ENCODE measurements at regions not wholly inside any gene's neighbourhood (a gene's known extent, or its start where the extent isn't known, plus 50 kb on each side); places are given as distances from the start of the nearest gene placed in this dataset.

DNA sequence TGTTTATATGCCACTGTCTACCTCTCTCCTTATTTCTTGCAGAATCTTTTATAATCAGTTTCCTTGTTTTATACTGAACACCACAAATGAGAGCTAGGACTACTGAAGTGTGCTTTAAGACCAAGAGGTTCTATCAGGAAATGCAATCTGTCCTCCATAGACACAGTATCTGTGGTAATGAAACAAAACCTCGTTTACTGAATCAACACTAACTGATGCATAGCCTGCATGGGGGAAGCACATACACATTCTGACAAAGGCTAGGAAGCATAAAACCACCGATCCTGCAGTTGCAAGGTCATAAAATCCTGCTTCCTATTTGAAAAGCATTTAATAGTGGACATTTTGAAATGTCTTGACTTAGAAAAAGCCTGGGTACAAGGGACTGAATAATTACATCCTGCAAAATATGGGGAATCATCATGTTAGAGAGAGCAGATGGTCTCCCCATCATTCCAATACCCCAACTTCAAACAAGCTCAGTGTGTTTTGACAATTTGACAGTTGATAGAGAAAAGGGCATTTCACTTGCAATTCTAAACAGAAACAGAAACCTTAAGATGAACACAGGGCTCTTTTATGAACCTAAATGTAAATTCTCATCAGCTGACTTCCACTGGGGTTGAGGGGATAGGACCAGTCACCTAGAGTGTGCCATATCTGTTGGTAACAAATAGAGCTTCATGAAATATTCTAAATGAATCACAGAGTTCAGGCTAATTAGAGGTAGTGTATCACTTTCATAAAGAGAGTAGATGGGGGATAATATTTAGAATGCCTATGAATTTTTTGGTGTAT, 1845.6 kb upstream of the PIK3C3 start:
- Histone ChIP-seq H3K36me3 (ENCODE audit: control insufficient read depth, insufficient read depth, low read length) (no peaks in the 10 kb centered on the region), H3K27ac (ENCODE audit: insufficient read depth, low read length, poor library complexity, severe bottlenecking) (no peak overlapping the region), H3K27me3 (replicated peaks; ENCODE audit: control insufficient read depth, insufficient read depth, low read length, poor library complexity, severe bottlenecking) (no peaks in the 10 kb centered on the region), H3K4me1 (ENCODE audit: control insufficient read depth, insufficient read depth, low read length, poor library complexity, severe bottlenecking) (no peaks in the 10 kb centered on the region), H3K9me3 (ENCODE audit: control insufficient read depth, low read length) (no peaks in the 10 kb centered on the region), H3K4me3 (ENCODE audit: insufficient read depth, low read depth, low read length, poor library complexity, severe bottlenecking) (no peak overlapping the region)
- no peak for DNase-seq

DNA sequence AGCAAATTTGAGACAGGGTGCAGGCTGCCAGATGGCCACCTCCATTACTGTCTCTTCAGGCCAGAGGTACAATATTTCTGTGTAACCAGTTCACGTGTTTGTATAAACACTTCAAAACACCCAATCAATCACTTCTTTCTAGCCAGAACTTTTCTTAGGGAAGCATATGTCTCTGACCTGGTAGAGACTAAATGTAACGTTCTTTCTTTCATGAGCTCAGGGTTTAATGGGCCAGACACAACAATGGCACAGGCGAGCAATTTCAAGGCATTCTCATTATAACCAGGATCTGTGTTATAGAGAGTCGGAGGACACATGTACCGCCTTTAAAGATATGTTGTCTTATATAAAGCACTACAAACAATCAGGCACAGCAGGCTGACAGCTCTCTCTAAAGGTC, 1846.4 kb upstream of the PIK3C3 start:
- Histone ChIP-seq H3K4me3 (ENCODE audit: insufficient read depth, low read depth, low read length, poor library complexity, severe bottlenecking) (no peak overlapping the region), H3K27me3 (replicated peaks; ENCODE audit: control insufficient read depth, insufficient read depth, low read length, poor library complexity, severe bottlenecking) (no peaks in the 10 kb centered on the region), H3K4me1 (ENCODE audit: control insufficient read depth, insufficient read depth, low read length, poor library complexity, severe bottlenecking) (no peaks in the 10 kb centered on the region), H3K9me3 (ENCODE audit: control insufficient read depth, low read length) (no peaks in the 10 kb centered on the region), H3K27ac (ENCODE audit: insufficient read depth, low read length, poor library complexity, severe bottlenecking) (no peak overlapping the region), H3K36me3 (ENCODE audit: control insufficient read depth, insufficient read depth, low read length) (no peaks in the 10 kb centered on the region)
- DNase-seq, result no peak

DNA sequence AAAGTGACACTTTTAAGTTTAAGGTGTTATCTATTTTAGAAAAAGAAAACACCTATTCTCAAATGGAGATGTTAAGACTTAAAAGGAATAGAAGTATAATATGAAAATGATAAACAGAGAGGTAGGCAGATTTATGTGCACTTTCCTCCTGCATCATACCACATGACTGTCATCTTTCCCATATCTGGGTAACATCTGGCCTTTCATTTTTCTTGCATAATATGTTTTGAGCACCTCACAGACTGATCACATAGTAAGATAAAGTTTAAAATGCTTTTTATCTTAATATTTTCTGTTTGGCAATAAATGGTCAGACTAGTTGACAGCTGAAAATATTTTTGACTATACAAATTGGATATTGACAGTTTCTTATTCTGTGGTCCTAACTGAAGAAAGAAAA, 1852.1 kb upstream of the PIK3C3 start:
- no peaks in the 10 kb centered on the region for H3K27me3 ChIP-seq (replicated peaks; ENCODE audit: control insufficient read depth, insufficient read depth, low read length, poor library complexity, severe bottlenecking)
- H3K9me3 ChIP-seq (ENCODE audit: control insufficient read depth, low read length), result no peaks in the 10 kb centered on the region
- H3K36me3 ChIP-seq (ENCODE audit: control insufficient read depth, insufficient read depth, low read length), result no peaks in the 10 kb centered on the region
- no peak for DNase-seq
- H3K27ac ChIP-seq (ENCODE audit: insufficient read depth, low read length, poor library complexity, severe bottlenecking), result no peak overlapping the region
- H3K4me3 ChIP-seq (ENCODE audit: insufficient read depth, low read depth, low read length, poor library complexity, severe bottlenecking), result no peak overlapping the region
- H3K4me1 ChIP-seq (ENCODE audit: control insufficient read depth, insufficient read depth, low read length, poor library complexity, severe bottlenecking), result no peaks in the 10 kb centered on the region

DNA sequence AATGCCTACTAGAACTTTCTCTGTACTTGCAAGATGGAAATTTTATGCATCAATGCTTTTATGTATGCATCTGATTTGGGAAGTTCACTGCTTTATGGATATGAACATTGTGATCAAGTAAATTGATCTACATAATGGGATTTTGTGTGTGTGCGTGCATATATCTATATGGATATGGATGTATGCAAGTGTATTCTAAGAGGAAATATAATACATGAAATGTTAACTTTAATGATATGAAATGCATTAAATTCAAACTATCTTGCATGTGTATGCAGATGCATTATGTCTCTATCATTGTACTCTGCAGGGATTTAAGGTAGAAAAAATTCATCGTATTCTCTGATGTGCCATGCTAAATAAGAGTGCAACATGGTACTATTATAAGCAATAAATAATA, 1855.4 kb upstream of the PIK3C3 start:
- Histone ChIP-seq H3K36me3 (ENCODE audit: control insufficient read depth, insufficient read depth, low read length) (no peaks in the 10 kb centered on the region), H3K4me3 (ENCODE audit: insufficient read depth, low read depth, low read length, poor library complexity, severe bottlenecking) (no peak overlapping the region), H3K27ac (ENCODE audit: insufficient read depth, low read length, poor library complexity, severe bottlenecking) (no peak overlapping the region), H3K27me3 (replicated peaks; ENCODE audit: control insufficient read depth, insufficient read depth, low read length, poor library complexity, severe bottlenecking) (no peaks in the 10 kb centered on the region), H3K9me3 (ENCODE audit: control insufficient read depth, low read length) (no peaks in the 10 kb centered on the region), H3K4me1 (ENCODE audit: control insufficient read depth, insufficient read depth, low read length, poor library complexity, severe bottlenecking) (no peaks in the 10 kb centered on the region)
- DNase-seq, result no peak

DNA sequence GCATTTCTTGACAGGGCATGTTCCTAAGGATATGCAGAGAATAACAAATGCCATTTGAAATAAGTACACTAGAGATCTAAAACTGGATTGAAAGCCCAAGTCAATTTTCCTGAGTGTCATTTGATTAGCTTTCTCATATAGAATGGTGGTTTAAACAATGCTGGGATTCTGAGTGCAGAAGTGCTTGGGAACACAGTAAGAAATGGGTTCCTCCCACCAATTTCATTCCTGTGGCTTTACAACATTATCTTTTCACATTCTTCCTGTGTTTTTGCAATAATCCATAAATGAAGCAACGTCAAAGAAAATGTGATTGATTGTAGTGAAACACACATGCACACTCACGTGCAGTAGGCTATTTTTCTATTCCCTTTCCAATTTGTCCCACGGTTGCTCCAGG, 1858.4 kb upstream of the PIK3C3 start:
- no peak for DNase-seq
- Histone ChIP-seq H3K9me3 (ENCODE audit: control insufficient read depth, low read length) (no peaks in the 10 kb centered on the region), H3K36me3 (ENCODE audit: control insufficient read depth, insufficient read depth, low read length) (no peaks in the 10 kb centered on the region), H3K27me3 (replicated peaks; ENCODE audit: control insufficient read depth, insufficient read depth, low read length, poor library complexity, severe bottlenecking) (no peaks in the 10 kb centered on the region), H3K27ac (ENCODE audit: insufficient read depth, low read length, poor library complexity, severe bottlenecking) (no peak overlapping the region), H3K4me3 (ENCODE audit: insufficient read depth, low read depth, low read length, poor library complexity, severe bottlenecking) (no peak overlapping the region), H3K4me1 (ENCODE audit: control insufficient read depth, insufficient read depth, low read length, poor library complexity, severe bottlenecking) (no peaks in the 10 kb centered on the region)

DNA sequence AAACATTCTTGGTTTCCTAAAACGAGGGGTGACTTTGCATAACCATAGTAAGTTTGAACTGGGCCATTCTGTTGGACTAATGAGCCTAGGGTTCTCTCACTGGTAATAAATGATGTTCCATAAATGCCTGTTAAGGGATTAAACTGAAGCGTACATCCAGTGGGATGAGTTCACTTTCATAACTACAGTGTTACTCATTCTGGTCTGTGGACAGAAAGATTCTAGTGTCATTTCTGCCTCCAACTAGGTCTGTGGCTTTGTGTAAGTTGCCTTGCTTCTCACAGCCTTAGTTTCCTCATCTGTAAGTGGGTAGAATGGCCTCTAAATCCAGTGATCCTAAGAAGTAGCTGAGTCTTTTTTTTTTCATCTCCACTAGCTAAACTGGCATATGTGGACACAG, 1860.6 kb upstream of the PIK3C3 start:
- Histone ChIP-seq H3K27me3 (replicated peaks; ENCODE audit: control insufficient read depth, insufficient read depth, low read length, poor library complexity, severe bottlenecking) (no peaks in the 10 kb centered on the region), H3K4me1 (ENCODE audit: control insufficient read depth, insufficient read depth, low read length, poor library complexity, severe bottlenecking) (no peaks in the 10 kb centered on the region)
- DNase-seq, result no peak

DNA sequence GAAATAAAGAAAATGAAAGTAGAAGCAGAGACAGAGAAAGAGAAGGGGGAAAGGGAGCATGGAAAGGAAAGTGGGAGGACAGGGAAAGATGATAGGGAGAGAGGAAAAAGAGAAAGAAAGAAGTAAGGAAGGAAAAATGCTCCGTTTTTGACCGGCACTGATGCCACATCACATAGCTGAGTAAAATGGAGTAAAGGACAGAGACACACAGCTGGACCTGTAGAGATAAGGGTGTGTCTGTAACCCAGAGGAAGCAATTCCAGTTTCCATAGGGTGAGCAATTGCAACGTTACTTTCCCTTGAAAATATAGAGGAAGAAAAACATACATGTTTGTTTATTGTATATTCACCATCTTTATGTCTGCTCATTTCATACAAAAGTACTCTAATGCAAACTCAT, 1866.9 kb upstream of the PIK3C3 start:
- Histone ChIP-seq H3K4me1 (ENCODE audit: control insufficient read depth, insufficient read depth, low read length, poor library complexity, severe bottlenecking) (no peaks in the 10 kb centered on the region), H3K27ac (ENCODE audit: insufficient read depth, low read length, poor library complexity, severe bottlenecking) (no peak overlapping the region), H3K9me3 (ENCODE audit: control insufficient read depth, low read length) (no peaks in the 10 kb centered on the region), H3K4me3 (ENCODE audit: insufficient read depth, low read depth, low read length, poor library complexity, severe bottlenecking) (no peak overlapping the region), H3K36me3 (ENCODE audit: control insufficient read depth, insufficient read depth, low read length) (no peaks in the 10 kb centered on the region), H3K27me3 (replicated peaks; ENCODE audit: control insufficient read depth, insufficient read depth, low read length, poor library complexity, severe bottlenecking) (no peaks in the 10 kb centered on the region)
- DNase-seq, result no peak

More for the DNA sequence above, 1860.6 kb upstream of the PIK3C3 start:
- Histone ChIP-seq H3K9me3 (ENCODE audit: control insufficient read depth, low read length) (no peaks in the 10 kb centered on the region), H3K36me3 (ENCODE audit: control insufficient read depth, insufficient read depth, low read length) (no peaks in the 10 kb centered on the region), H3K27ac (ENCODE audit: insufficient read depth, low read length, poor library complexity, severe bottlenecking) (no peak overlapping the region), H3K4me3 (ENCODE audit: insufficient read depth, low read depth, low read length, poor library complexity, severe bottlenecking) (no peak overlapping the region)

DNA sequence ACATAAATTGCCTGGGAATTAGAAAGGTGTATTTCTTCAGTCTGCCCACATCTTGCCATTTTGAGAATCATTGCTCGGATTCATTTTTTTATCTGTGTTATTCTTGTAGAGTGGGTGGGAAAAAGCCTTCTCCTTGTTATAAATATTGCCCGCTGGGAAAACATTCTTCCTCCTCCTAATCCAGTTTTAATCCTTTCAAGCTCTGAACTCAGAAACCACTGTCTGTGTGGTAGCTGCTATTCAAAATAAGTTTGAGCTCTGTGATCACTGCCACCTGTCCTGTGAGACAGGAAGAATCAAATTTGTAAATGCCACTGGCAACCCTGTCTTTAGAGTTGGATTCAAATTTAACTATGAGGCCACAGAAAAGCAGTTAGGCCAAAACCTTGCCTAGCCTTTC, 1875.2 kb upstream of the PIK3C3 start:
- no peak for DNase-seq
- Histone ChIP-seq H3K4me1 (ENCODE audit: control insufficient read depth, insufficient read depth, low read length, poor library complexity, severe bottlenecking) (no peaks in the 10 kb centered on the region), H3K27me3 (replicated peaks; ENCODE audit: control insufficient read depth, insufficient read depth, low read length, poor library complexity, severe bottlenecking) (no peaks in the 10 kb centered on the region), H3K36me3 (ENCODE audit: control insufficient read depth, insufficient read depth, low read length) (no peaks in the 10 kb centered on the region), H3K4me3 (ENCODE audit: insufficient read depth, low read depth, low read length, poor library complexity, severe bottlenecking) (no peak overlapping the region), H3K27ac (ENCODE audit: insufficient read depth, low read length, poor library complexity, severe bottlenecking) (no peak overlapping the region), H3K9me3 (ENCODE audit: control insufficient read depth, low read length) (no peaks in the 10 kb centered on the region)

DNA sequence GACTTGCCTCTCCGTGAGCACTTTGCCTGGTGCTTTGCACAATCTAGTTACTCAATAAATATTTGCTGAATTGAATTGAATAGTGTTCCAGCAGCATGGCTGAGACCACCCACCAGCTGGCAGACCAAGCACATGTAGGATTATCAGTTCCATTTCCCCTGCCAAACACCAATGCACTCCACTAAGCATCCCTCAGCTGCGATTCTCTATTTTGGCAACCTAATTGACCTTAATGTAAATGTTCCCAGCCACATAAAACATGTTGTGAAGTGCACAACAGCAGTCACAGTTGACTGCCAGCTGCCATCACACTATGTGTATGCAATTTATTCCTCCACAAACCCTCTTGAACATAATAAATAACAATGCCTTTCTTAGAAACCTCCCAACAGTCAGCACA, 1879.4 kb upstream of the PIK3C3 start:
- Histone ChIP-seq H3K4me1 (ENCODE audit: control insufficient read depth, insufficient read depth, low read length, poor library complexity, severe bottlenecking) (no peaks in the 10 kb centered on the region), H3K27ac (ENCODE audit: insufficient read depth, low read length, poor library complexity, severe bottlenecking) (no peak overlapping the region), H3K27me3 (replicated peaks; ENCODE audit: control insufficient read depth, insufficient read depth, low read length, poor library complexity, severe bottlenecking) (no peaks in the 10 kb centered on the region), H3K4me3 (ENCODE audit: insufficient read depth, low read depth, low read length, poor library complexity, severe bottlenecking) (no peak overlapping the region), H3K36me3 (ENCODE audit: control insufficient read depth, insufficient read depth, low read length) (no peaks in the 10 kb centered on the region), H3K9me3 (ENCODE audit: control insufficient read depth, low read length) (no peaks in the 10 kb centered on the region)
- no peak for DNase-seq

DNA sequence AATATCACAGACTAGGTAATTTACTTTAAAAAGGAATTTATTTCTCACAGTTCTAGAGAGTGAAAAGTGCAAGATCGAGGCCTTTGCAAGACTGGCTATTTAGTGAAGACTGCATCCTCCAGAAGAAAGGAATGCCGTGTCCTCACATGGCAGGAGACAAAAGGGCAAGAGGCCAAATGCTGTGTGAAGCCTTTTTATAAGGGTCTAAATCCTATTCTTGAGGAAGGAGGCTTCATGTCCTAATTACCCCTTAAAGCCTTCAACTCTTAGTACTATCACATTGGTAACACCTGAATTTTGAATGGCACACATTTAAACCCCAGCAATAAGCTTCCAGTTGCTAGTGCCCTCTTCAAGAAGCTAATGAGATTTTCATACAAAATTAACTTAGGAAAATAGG, 1882.3 kb upstream of the PIK3C3 start:
- Histone ChIP-seq H3K9me3 (ENCODE audit: control insufficient read depth, low read length) (no peaks in the 10 kb centered on the region), H3K27ac (ENCODE audit: insufficient read depth, low read length, poor library complexity, severe bottlenecking) (no peak overlapping the region), H3K4me1 (ENCODE audit: control insufficient read depth, insufficient read depth, low read length, poor library complexity, severe bottlenecking) (no peaks in the 10 kb centered on the region), H3K36me3 (ENCODE audit: control insufficient read depth, insufficient read depth, low read length) (no peaks in the 10 kb centered on the region), H3K27me3 (replicated peaks; ENCODE audit: control insufficient read depth, insufficient read depth, low read length, poor library complexity, severe bottlenecking) (no peaks in the 10 kb centered on the region), H3K4me3 (ENCODE audit: insufficient read depth, low read depth, low read length, poor library complexity, severe bottlenecking) (no peak overlapping the region)
- DNase-seq, result no peak

Data from effector memory CD4-positive, alpha-beta T cell (primary cell).